Left renal pelvis (tissue), 4 donors: ENCODE measurements at regions not wholly inside any gene's neighbourhood (a gene's known extent, or its start where the extent isn't known, plus 50 kb on each side); places are given as distances from the start of the nearest gene placed in this dataset.
"Not testable (repeated sequence)": the region's sequence is repeated elsewhere in the genome, so short reads cannot be mapped to it uniquely, and the experiment has no call there.

Experiments used
- DNase-seq, 4 donors: peaks; one replicate each; pipeline ENCODE4 v3.0.0-alpha.2; 2013; ENCODE audit warnings: low read depth in 4 of 4, low spot score in 3 of 4

- no peak for DNase-seq
Observed at GRCh38 chr14:43755707-43756106, 751.4 kb downstream of the FSCB start.

- no peak for DNase-seq
Observed at GRCh38 chr14:43754838-43755237, 752.2 kb downstream of the FSCB start.

- no peak for DNase-seq
Observed at GRCh38 chr14:43745746-43746145, 761.3 kb downstream of the FSCB start.

DNA sequence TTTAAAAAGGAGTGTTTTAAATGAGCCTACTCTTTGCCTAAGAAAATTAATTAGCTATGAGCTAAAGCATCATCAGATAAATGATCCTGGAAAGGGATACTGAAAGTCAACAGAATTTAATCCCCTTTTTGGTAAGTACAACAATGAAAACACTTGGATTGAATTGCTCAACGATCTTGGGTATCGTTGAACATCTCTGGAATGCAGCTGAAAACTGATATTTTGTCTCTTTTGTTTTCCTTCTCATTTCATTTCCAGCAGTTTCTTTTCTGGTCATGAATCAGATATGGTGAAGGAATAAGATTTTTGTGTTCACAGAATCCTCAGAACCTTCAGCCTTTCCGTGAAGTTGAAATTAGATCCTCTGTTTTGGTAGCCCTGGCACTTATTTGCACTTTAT, 771.2 kb downstream of the FSCB start:
- DNase-seq, result peak in 1 of 4 donors; percentile 9

DNA sequence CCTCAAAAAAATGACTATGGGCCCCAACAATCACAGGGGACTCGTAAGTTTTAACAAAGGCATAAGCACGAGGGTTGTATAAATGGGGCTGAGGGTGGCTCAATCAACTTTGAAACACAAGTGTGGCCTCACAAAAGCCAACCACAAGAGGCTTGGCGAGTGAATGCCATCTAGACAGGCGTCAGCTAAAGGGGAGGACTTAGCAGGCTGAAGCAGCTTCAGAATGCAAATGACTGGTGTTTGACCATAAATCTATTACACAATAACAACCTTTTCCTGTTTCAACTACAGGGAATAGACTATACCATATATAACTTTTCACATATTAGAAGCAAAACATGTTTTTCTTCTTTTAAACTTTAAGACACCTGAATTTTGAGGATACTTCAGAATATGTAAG, 777.9 kb downstream of the FSCB start:
- no peak for DNase-seq

- DNase-seq, result no peak
Observed at GRCh38 chr14:43706900-43707299, 800.2 kb downstream of the FSCB start.

DNA sequence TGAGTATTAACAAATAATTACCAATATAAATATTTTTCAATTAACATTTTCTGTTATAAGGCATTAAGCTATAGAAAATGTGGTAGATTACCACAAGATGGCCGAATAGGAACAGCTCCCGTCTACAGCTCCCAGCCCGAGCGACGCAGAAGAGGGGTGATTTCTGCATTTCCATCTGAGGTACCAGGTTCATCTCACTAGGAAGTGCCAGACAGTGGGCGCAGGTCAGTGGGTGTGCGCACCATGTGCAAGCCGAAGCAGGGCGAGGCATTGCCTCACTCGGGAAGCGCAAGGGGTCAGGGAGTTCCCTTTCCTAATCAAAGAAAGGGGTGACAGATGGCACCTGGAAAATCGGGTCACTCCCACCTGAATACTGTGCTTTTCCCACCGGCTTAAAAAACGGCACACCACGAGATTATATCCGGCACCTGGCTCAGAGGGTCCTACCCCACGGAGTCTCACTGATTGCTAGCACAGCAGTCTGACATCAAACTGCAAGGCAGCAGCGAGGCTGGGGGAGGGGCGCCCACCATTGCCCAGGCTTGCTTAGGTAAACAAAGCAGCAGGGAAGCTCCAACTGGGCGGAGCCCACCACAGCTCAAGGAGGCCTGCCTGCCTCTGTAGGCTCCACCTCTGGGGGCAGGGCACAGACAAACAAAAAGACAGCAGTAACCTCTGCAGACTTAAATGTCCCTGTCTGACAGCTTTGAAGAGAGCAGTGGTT, 808.4 kb downstream of the FSCB start:
- DNase-seq, result not testable (repeated sequence)

DNA sequence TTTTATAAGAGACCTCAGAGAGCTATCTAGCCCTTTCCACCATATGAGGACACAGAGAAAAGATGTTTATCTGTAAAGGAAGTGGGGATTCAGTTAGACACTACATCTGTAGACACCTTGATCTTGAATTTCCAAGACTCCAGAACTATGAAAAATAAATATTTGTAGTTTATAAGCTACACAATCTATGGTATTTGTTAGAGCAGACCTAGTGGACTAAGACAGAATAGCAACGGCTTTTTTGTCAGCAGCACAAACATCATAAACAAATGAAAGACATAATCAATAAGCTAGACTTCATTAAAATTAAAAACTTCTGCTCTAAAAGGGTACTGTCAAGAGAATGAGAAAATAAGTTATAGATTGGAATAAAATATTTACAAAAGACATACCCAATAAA, 810.1 kb downstream of the FSCB start:
- DNase-seq, result no peak

GRCh38 chr14:43692706-43693105, 814.4 kb downstream of the FSCB start:
- no peak for DNase-seq

- no peak for DNase-seq
Observed at GRCh38 chr14:43687921-43688320, 819.2 kb downstream of the FSCB start.

DNA sequence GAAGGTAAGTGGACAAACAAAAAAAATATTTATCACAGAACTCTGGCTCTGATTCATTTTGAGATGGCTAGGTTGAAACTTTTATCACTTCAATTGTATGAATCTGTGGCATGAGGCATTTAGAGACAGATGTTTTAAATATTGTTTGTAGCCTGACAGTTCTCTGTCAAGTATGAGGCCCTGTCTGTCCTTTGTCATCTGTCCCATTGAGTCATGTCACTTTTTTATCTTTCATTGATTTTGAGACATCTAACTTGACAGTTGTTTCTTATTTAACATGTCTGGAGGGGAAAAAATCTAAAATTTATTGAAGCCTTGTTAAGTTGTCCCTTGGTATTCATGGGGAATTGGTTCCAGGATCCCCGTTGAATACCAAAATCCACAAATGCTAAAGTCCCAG, 829.5 kb downstream of the FSCB start:
- no peak for DNase-seq

GRCh38 chr14:43674273-43674672, 832.8 kb downstream of the FSCB start:
- no peak for DNase-seq

GRCh38 chr14:43671716-43672485, 835.2 kb downstream of the FSCB start:
- DNase-seq, result no peak

DNA sequence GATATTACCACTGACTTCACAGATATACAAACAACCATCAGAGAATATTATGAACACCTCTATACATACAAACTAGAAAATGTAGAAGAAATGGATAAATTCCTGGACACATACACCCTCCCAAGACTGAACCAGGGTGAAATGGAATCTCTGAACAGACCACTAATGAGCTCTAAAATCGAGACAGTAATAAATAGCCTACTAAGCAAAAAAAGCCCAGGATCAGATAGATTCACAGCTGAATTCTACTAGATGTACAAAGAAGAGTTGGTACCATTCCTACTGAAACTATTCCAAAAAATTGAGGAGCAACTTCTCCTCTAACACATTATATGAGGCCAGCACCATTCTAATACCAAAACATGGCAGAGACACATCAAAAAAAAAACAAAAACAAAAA, 837.7 kb downstream of the FSCB start:
- no peak for DNase-seq

DNA sequence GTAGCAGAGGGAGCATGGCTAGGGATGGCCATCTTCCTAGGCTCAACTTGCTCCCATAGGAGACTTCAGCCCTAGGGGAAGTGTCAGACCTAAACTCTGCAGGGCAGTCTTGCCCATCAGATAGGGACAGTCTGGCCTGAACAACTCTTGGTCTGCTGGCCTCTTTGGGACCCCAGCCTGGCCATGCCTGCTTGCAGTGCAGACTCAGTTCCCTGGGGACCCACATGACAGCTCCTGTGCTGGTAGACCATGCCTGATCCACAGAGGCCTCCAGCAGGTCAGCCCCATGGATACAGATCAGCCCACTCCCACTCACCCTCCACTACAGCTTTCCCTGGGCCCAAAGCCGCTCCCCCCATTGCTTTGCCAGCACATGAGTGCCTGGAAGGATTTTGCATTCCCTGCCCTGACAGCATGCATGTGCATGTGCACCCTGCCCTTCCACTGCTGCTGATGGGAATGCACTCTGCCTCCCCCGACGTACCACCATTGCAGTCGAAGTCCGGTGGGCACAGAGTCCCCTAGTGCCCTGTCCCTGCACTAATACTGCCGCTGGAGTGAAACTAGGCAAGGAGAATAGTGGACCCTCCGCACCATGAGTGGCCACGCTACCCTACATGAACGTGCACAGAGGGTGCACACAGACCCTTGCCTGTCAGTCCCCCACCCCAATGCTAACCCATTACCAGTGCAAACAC, 841.4 kb downstream of the FSCB start:
- DNase-seq, result no peak

- not testable (repeated sequence) for DNase-seq
Observed at GRCh38 chr14:43655194-43655593, 851.9 kb downstream of the FSCB start.

- DNase-seq, result no peak
Observed at GRCh38 chr14:43651896-43652295, 855.2 kb downstream of the FSCB start.

GRCh38 chr14:43651185-43651787, 855.8 kb downstream of the FSCB start:
- no peak for DNase-seq

GRCh38 chr14:43649508-43649907, 857.6 kb downstream of the FSCB start:
- DNase-seq, result no peak

DNA sequence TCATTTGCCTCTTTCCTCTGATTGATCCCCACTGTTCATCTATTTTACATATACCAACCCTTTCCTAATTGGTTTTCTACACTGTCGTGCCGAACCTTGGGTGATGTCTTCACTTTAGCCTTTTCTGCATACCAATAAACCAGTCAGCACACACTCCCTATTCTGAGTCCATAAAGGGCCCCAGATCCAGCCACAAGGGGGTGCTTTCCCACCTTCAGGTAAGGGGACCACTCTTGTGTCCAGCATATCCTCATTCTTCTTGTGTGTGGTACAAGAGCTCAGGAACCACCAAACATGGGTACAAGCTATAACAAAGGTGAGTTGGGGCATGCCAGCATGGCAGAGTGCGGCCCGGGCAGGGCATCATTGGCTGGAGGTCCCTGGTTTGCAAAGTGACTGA, 859.8 kb downstream of the FSCB start:
- DNase-seq, result no peak

DNA sequence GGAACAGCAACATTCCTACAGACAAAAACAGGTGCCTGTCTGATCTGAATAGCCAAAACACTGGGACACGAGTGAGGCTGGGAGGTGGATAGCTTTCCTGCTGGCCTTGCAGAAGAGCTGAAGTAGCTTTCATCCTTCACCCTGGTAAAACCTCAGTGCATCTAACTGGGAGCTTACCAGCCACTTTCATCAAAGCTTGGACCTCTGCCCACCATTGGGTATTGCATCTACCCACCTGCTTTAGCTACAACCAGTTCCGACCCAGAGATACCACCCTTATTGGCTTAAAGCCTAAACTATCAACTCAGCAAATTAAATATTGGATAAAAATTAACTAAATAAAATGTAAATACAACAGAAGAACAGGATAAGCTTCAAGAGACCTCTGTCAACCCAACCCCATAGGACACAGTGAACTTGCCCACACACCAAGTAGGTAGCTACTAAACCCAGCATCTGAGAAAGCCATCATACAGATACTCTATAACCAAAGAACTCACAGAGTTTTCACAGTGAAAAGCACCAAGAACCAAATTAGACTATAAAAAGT, 866.3 kb downstream of the FSCB start:
- DNase-seq, result no peak
